Panc1 (cell line): ENCODE measurements at regions not wholly inside any gene's neighbourhood (a gene's known extent, or its start where the extent isn't known, plus 50 kb on each side); places are given as distances from the start of the nearest gene placed in this dataset.

ENCODE experiments used
- POLR2AphosphoS5 ChIP-seq: IDR thresholded peaks from 2 replicates; pipeline ENCODE4 v1.6.1; 2012; ENCODE audit warnings: mild to moderate bottlenecking, low read depth, low read length, moderate library complexity
- TCF7L2 ChIP-seq: IDR thresholded peaks from 2 replicates; pipeline ENCODE4 v1.6.1; 2011; ENCODE audit warnings: mild to moderate bottlenecking, low read depth, low read length, inconsistent platforms
- TF ChIP-seq, protein P1 (sequence below): fragments of 450-650 bp; IDR thresholded peaks from 2 replicates; pipeline ENCODE4 v1.5.1; 2017; ENCODE audit warnings: mild to moderate bottlenecking

DNA sequence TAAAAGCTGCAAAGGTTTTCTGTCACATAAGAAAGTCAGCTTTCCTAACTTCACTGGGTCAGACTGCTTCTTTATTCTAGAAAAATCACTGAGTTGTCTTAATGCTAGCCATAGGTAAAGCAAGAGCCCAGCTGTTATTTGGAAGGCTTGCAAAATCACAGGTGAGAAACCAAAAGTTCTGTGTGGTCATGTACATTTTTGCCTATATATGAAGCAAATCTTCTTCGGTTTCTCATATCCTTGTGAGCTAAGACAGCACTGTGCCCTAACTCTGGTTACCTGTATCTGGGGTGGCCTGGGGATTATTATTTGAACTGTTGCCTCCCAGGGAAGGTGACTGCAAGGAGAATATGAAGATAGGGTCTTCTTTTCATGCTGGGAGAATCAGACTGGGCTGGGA, 444.9 kb upstream of the CLINT1 start:
- TF ChIP-seq, protein P1, sequence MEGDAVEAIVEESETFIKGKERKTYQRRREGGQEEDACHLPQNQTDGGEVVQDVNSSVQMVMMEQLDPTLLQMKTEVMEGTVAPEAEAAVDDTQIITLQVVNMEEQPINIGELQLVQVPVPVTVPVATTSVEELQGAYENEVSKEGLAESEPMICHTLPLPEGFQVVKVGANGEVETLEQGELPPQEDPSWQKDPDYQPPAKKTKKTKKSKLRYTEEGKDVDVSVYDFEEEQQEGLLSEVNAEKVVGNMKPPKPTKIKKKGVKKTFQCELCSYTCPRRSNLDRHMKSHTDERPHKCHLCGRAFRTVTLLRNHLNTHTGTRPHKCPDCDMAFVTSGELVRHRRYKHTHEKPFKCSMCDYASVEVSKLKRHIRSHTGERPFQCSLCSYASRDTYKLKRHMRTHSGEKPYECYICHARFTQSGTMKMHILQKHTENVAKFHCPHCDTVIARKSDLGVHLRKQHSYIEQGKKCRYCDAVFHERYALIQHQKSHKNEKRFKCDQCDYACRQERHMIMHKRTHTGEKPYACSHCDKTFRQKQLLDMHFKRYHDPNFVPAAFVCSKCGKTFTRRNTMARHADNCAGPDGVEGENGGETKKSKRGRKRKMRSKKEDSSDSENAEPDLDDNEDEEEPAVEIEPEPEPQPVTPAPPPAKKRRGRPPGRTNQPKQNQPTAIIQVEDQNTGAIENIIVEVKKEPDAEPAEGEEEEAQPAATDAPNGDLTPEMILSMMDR = no peak
- TF ChIP-seq TCF7L2 (no peak), POLR2AphosphoS5 (no peak)
